ENCODE measurements at regions not wholly inside any gene's neighbourhood (a gene's known extent, or its start where the extent isn't known, plus 50 kb on each side); places are given as distances from the start of the nearest gene placed in this dataset.
"Not testable (repeated sequence)": the region's sequence is repeated elsewhere in the genome, so short reads cannot be mapped to it uniquely, and the experiment has no call there.

DNA sequence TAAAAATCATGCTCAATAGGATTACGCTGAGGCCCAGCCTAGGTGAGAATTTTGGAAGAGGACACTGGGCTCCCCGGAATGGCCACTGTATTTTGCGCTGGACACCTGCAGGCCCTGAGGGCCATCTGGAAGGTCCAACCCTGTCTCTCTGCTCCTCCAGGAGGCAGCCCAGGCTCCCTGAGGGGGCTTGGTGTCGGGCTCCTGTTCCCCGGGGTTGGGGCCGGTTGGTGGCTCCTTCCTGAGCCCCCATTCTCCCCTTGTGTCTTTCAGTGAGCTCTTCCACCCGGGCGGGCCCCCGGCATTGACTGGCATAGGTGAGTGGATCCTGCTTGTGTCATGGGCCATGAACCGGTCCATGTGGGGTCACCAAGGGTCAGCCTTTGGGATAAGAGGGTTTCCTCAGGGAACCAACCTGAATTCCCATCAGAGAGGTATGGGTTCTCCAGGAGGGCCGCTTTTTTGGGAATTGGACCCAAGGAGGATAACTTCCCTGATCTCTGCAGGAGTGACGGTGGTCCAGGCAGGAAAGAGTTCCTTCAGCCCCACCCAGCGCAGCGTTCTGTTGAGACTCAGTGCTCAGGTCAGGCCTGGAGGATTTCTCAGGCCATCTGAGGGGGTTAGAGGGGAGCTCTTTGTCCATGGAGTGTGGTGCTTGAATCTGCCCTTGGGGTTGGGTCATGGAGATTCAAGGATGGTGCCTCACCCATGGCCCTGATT lies 187.8 kb downstream of the UBE3A start:
- no peak for TF ChIP-seq EZH2phosphoT487 (IDR thresholded peaks at IDR 0.05; ENCODE audit: borderline replicate concordance)
- TF ChIP-seq, protein P1, sequence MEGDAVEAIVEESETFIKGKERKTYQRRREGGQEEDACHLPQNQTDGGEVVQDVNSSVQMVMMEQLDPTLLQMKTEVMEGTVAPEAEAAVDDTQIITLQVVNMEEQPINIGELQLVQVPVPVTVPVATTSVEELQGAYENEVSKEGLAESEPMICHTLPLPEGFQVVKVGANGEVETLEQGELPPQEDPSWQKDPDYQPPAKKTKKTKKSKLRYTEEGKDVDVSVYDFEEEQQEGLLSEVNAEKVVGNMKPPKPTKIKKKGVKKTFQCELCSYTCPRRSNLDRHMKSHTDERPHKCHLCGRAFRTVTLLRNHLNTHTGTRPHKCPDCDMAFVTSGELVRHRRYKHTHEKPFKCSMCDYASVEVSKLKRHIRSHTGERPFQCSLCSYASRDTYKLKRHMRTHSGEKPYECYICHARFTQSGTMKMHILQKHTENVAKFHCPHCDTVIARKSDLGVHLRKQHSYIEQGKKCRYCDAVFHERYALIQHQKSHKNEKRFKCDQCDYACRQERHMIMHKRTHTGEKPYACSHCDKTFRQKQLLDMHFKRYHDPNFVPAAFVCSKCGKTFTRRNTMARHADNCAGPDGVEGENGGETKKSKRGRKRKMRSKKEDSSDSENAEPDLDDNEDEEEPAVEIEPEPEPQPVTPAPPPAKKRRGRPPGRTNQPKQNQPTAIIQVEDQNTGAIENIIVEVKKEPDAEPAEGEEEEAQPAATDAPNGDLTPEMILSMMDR (conservative IDR thresholded peaks at IDR 0.05; ENCODE audit: low read length), result no peak
- no peaks in the 10 kb centered on the region for H3K9me2 ChIP-seq (replicated peaks; ENCODE audit: low read depth, low read length)
- no peak overlapping the region for H3K4me2 ChIP-seq (ENCODE audit: low read depth, low read length, poor library complexity, severe bottlenecking)
- peaks cover 12% of the 10 kb centered on the region; the same call in 1 of the 2 replicates for H3K9me3 ChIP-seq (ENCODE audit: insufficient read depth, low read depth, low read length)
- no peaks in the 10 kb centered on the region for H3K27me3 ChIP-seq (ENCODE audit: insufficient read depth, low read length, poor library complexity, severe bottlenecking)
- no peak overlapping the region for H3K9ac ChIP-seq (ENCODE audit: low read depth, low read length, poor library complexity, severe bottlenecking)
- H4K20me1 ChIP-seq (ENCODE audit: insufficient read depth, low read length, poor library complexity, severe bottlenecking), result no peaks in the 10 kb centered on the region
- no peaks in the 10 kb centered on the region for H3K4me1 ChIP-seq (ENCODE audit: insufficient read depth, low read length, poor library complexity, severe bottlenecking)
- H3K79me2 ChIP-seq (ENCODE audit: insufficient read depth, low read length), result no peaks in the 10 kb centered on the region
- no peak overlapping the region for H3K4me3 ChIP-seq (ENCODE audit: low read length, poor library complexity, severe bottlenecking)
- no peaks in the 10 kb centered on the region for H3K36me3 ChIP-seq (ENCODE audit: insufficient read depth, low read length)
- H2AFZ ChIP-seq (ENCODE audit: low read length), result no peak overlapping the region
- no peaks in the 10 kb centered on the region for H3F3A ChIP-seq (ENCODE audit: low read depth)

DNA sequence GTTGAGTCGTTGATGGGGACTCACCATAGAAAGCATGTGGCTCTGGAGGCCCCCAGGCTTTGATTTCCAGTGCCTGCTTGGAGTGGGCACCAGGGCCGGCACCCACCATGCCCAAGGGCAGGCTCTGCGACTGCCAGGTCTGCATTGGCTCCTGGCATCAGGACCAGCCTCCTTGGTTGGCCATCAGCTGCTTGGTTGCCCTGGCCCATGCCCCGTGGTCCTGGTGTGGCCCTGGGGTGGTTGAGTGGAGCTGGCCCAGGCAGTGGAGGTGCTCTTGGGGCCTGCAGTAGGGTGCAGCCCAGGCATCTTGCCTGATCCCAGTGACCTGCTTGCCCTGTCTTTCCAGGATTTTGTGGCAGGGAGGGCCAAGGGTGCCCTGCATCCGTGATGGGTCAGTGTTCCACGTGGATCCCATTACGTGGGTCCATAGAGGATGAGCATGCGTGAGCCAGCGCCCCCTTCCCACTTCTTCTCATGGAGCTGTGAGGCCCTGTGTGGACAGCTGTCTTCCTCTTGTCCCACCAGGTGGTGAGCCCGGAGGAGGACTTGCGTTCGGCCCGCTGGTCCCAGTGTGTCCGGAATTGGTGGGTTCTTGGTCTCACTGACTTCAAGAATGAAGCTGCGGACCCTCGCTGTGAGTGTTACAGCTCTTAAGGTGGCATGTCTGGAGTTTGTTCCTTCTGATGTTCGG lies 187.0 kb downstream of the UBE3A start:
- no peaks in the 10 kb centered on the region for H3F3A ChIP-seq (ENCODE audit: low read depth)
- peaks cover 10% of the 10 kb centered on the region; the same call in 1 of the 2 replicates for H3K9me3 ChIP-seq (ENCODE audit: insufficient read depth, low read depth, low read length)
- H4K20me1 ChIP-seq (ENCODE audit: insufficient read depth, low read length, poor library complexity, severe bottlenecking), result no peaks in the 10 kb centered on the region
- no peak overlapping the region for H3K9ac ChIP-seq (ENCODE audit: low read depth, low read length, poor library complexity, severe bottlenecking)
- no peaks in the 10 kb centered on the region for H3K79me2 ChIP-seq (ENCODE audit: insufficient read depth, low read length)
- no peaks in the 10 kb centered on the region for H3K4me1 ChIP-seq (ENCODE audit: insufficient read depth, low read length, poor library complexity, severe bottlenecking)
- no peak overlapping the region for H3K4me3 ChIP-seq (ENCODE audit: low read length, poor library complexity, severe bottlenecking)
- H2AFZ ChIP-seq (ENCODE audit: low read length), result no peak overlapping the region
- no peaks in the 10 kb centered on the region for H3K36me3 ChIP-seq (ENCODE audit: insufficient read depth, low read length)
- TF ChIP-seq, protein P1 (conservative IDR thresholded peaks at IDR 0.05; ENCODE audit: low read length), result no peak
- TF ChIP-seq EZH2phosphoT487 (IDR thresholded peaks at IDR 0.05; ENCODE audit: borderline replicate concordance), result no peak
- no peak overlapping the region for H3K4me2 ChIP-seq (ENCODE audit: low read depth, low read length, poor library complexity, severe bottlenecking)
- H3K27me3 ChIP-seq (ENCODE audit: insufficient read depth, low read length, poor library complexity, severe bottlenecking), result no peaks in the 10 kb centered on the region
- H3K9me2 ChIP-seq (replicated peaks; ENCODE audit: low read depth, low read length), result no peaks in the 10 kb centered on the region

DNA sequence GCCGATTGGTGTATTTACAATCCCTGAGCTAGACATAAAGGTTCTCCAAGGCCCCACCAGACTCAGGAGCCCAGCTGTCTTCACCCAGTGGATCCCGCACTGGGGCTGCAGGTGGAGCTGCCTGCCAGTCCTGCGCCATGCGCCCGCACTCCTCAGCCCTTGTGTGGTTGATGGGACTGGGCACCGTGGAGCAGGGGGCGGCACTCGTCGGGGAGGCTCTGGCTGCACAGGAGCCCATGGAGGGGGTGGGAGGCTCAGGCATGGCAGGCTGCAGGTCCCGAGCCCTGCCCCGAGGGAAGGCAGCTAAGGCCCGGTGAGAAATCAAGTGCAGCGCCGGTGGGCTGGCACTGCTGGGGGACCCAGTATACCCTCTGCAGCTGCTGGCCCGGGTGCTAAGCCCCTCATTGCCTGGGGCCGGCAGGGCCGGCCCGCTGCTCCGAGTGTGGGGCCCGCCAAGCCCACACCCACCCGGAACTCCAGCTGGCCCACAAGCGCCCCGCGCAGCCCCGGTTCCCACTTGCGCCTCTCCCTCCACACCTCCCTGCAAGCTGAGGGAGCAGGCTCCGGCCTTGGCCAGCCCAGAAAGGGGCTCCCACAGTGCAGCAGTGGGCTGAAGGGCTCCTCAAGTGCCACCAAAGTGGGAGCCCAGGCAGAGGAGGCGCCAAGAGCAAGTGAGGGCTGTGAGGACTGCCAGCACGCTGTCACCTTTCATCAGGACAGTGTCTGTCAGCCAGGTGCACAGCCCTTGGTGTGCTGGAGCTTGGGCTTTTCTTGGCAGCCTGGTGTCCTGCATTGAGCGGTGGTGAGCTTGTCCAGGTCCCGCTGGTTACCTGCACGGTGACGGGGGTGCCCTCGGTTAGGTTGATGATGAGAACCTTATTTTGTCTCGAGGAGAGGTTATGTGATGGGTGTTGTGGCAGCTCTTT lies 185.5 kb downstream of the UBE3A start:
- H3K36me3 ChIP-seq (ENCODE audit: insufficient read depth, low read length); H3K4me2 ChIP-seq (ENCODE audit: low read depth, low read length, poor library complexity, severe bottlenecking); H3K9me2 ChIP-seq (replicated peaks; ENCODE audit: low read depth, low read length); H3F3A ChIP-seq (ENCODE audit: low read depth); H3K9me3 ChIP-seq (ENCODE audit: insufficient read depth, low read depth, low read length); H2AFZ ChIP-seq (ENCODE audit: low read length); H3K4me1 ChIP-seq (ENCODE audit: insufficient read depth, low read length, poor library complexity, severe bottlenecking); H3K9ac ChIP-seq (ENCODE audit: low read depth, low read length, poor library complexity, severe bottlenecking); H3K79me2 ChIP-seq (ENCODE audit: insufficient read depth, low read length); H3K27me3 ChIP-seq (ENCODE audit: insufficient read depth, low read length, poor library complexity, severe bottlenecking); H3K4me3 ChIP-seq (ENCODE audit: low read length, poor library complexity, severe bottlenecking); H4K20me1 ChIP-seq (ENCODE audit: insufficient read depth, low read length, poor library complexity, severe bottlenecking): not testable (repeated sequence)
